ENCODE measurements at regions not wholly inside any gene's neighbourhood (a gene's known extent, or its start where the extent isn't known, plus 50 kb on each side); places are given as distances from the start of the nearest gene placed in this dataset.
"Not testable (repeated sequence)": the region's sequence is repeated elsewhere in the genome, so short reads cannot be mapped to it uniquely, and the experiment has no call there.

- TF ChIP-seq EZH2phosphoT487 (IDR thresholded peaks at IDR 0.05; ENCODE audit: borderline replicate concordance, low read length), result no peak
- TF ChIP-seq, protein P1, sequence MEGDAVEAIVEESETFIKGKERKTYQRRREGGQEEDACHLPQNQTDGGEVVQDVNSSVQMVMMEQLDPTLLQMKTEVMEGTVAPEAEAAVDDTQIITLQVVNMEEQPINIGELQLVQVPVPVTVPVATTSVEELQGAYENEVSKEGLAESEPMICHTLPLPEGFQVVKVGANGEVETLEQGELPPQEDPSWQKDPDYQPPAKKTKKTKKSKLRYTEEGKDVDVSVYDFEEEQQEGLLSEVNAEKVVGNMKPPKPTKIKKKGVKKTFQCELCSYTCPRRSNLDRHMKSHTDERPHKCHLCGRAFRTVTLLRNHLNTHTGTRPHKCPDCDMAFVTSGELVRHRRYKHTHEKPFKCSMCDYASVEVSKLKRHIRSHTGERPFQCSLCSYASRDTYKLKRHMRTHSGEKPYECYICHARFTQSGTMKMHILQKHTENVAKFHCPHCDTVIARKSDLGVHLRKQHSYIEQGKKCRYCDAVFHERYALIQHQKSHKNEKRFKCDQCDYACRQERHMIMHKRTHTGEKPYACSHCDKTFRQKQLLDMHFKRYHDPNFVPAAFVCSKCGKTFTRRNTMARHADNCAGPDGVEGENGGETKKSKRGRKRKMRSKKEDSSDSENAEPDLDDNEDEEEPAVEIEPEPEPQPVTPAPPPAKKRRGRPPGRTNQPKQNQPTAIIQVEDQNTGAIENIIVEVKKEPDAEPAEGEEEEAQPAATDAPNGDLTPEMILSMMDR (conservative IDR thresholded peaks at IDR 0.05; ENCODE audit: low read depth, low read length), result no peak
- TF ChIP-seq EZH2 (IDR thresholded peaks at IDR 0.05; ENCODE audit: low read length, unreplicated experiment), result no peak
- no peak overlapping the region for H3K4me3 ChIP-seq (ENCODE audit: low read length)
- intact Hi-C loops (cut with micrococcal nuclease), result no loop called here
- no peaks in the 10 kb centered on the region for H4K20me1 ChIP-seq (ENCODE audit: low read length)
- H3K4me2 ChIP-seq (ENCODE audit: low read length), result no peak overlapping the region
- no peak overlapping the region for H2AFZ ChIP-seq (ENCODE audit: low read length)
- no peak overlapping the region for H3K27ac ChIP-seq (ENCODE audit: low read length)
- DNase-seq (no peak), ATAC-seq (no peak)
- no peaks in the 10 kb centered on the region for H3F3A ChIP-seq (ENCODE audit: low read length, unreplicated experiment)
- H3K9me3 ChIP-seq (ENCODE audit: low read length), result no peaks in the 10 kb centered on the region
- no peak overlapping the region for H3K9ac ChIP-seq (ENCODE audit: low read length)
- no peaks in the 10 kb centered on the region for H3K36me3 ChIP-seq (ENCODE audit: low read depth, low read length)
- ChIA-PET CTCF (no interaction called here), POLR2A (ENCODE audit: unreplicated experiment) (no interaction called here)
- no peaks in the 10 kb centered on the region for H3K4me1 ChIP-seq (ENCODE audit: insufficient read depth, low read length)
- no peaks in the 10 kb centered on the region for H3K9me2 ChIP-seq (replicated peaks; ENCODE audit: low read length)
- no TSS peak for BruUV-seq (replicated peaks)
- no peaks in the 10 kb centered on the region for H3K79me2 ChIP-seq (ENCODE audit: low read length)
- no peaks in the 10 kb centered on the region for H3K27me3 ChIP-seq (ENCODE audit: low read length)
These were observed 213.8 kb downstream of the C9orf152 start for GRCh38 chr9:109994141-109994540.

GRCh38 chr9:109996936-109997580 lies 210.9 kb downstream of the C9orf152 start:
- ChIA-PET POLR2A (ENCODE audit: unreplicated experiment) (no interaction called here), CTCF (no interaction called here)
- DNase-seq (peak; percentile 12), ATAC-seq (0 out of 2 replicates have a peak, but pooled peaks have one; percentile 27)
- no peaks in the 10 kb centered on the region for H3K79me2 ChIP-seq (ENCODE audit: low read length)
- no peaks in the 10 kb centered on the region for H3F3A ChIP-seq (ENCODE audit: low read length, unreplicated experiment)
- no peaks in the 10 kb centered on the region for H4K20me1 ChIP-seq (ENCODE audit: low read length)
- H3K9me2 ChIP-seq (replicated peaks; ENCODE audit: low read length), result no peaks in the 10 kb centered on the region
- no peak overlapping the region for H2AFZ ChIP-seq (ENCODE audit: low read length)
- TF ChIP-seq EZH2 (IDR thresholded peaks at IDR 0.05; ENCODE audit: low read length, unreplicated experiment) (no peak), EZH2phosphoT487 (IDR thresholded peaks at IDR 0.05; ENCODE audit: borderline replicate concordance, low read length) (no peak)
- TF ChIP-seq, protein P1 (conservative IDR thresholded peaks at IDR 0.05; ENCODE audit: low read depth, low read length), result no peak
- H3K4me3 ChIP-seq (ENCODE audit: low read length), result no peak overlapping the region
- no peak overlapping the region for H3K4me2 ChIP-seq (ENCODE audit: low read length)
- H3K9ac ChIP-seq (ENCODE audit: low read length), result no peak overlapping the region
- BruUV-seq (replicated peaks), result no TSS peak
- no peak overlapping the region for H3K27ac ChIP-seq (ENCODE audit: low read length)
- H3K9me3 ChIP-seq (ENCODE audit: low read length), result no peaks in the 10 kb centered on the region
- no peaks in the 10 kb centered on the region for H3K36me3 ChIP-seq (ENCODE audit: low read depth, low read length)
- H3K4me1 ChIP-seq (ENCODE audit: insufficient read depth, low read length), result no peaks in the 10 kb centered on the region
- intact Hi-C loops (cut with micrococcal nuclease), result no loop called here
- no peaks in the 10 kb centered on the region for H3K27me3 ChIP-seq (ENCODE audit: low read length)

GRCh38 chr9:109997682-109998081 lies 210.3 kb downstream of the C9orf152 start:
- Histone ChIP-seq H3K36me3 (ENCODE audit: low read depth, low read length) (no peaks in the 10 kb centered on the region), H3K4me3 (ENCODE audit: low read length) (no peak overlapping the region), H3K9me3 (ENCODE audit: low read length) (no peaks in the 10 kb centered on the region), H3K27ac (ENCODE audit: low read length) (no peak overlapping the region), H3K9ac (ENCODE audit: low read length) (no peak overlapping the region), H3K4me2 (ENCODE audit: low read length) (no peak overlapping the region), H3K4me1 (ENCODE audit: insufficient read depth, low read length) (no peaks in the 10 kb centered on the region), H4K20me1 (ENCODE audit: low read length) (no peaks in the 10 kb centered on the region), H2AFZ (ENCODE audit: low read length) (no peak overlapping the region), H3K79me2 (ENCODE audit: low read length) (no peaks in the 10 kb centered on the region), H3K27me3 (ENCODE audit: low read length) (no peaks in the 10 kb centered on the region), H3F3A (ENCODE audit: low read length, unreplicated experiment) (no peaks in the 10 kb centered on the region), H3K9me2 (replicated peaks; ENCODE audit: low read length) (no peaks in the 10 kb centered on the region)
- ChIA-PET CTCF (no interaction called here), POLR2A (ENCODE audit: unreplicated experiment) (no interaction called here)
- DNase-seq (no peak), ATAC-seq (no peak)
- TF ChIP-seq, protein P1 (conservative IDR thresholded peaks at IDR 0.05; ENCODE audit: low read depth, low read length), result no peak
- TF ChIP-seq EZH2phosphoT487 (IDR thresholded peaks at IDR 0.05; ENCODE audit: borderline replicate concordance, low read length) (no peak), EZH2 (IDR thresholded peaks at IDR 0.05; ENCODE audit: low read length, unreplicated experiment) (no peak)
- intact Hi-C loops (cut with micrococcal nuclease), result no loop called here
- BruUV-seq (replicated peaks), result no TSS peak

DNA sequence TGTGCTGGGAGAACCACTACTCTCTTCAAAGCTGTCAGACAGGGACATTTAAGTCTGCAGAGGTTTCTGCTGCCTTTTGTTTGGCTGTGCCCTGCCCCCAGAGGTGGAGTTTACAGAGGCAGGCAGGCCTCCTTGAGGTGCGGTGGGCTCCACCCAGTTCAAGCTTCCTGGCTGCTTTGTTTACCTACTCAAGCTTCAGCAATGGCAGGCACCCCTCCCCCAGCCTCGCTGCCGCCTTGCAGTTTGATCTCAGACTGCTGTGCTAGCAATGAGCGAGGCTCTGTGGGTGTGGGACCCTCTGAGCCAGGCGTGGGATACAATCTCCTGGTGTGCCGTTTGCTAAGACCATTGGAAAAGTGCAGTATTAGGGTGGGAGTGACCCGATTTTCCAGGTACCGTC lies 202.4 kb downstream of the C9orf152 start:
- H3K27ac ChIP-seq (ENCODE audit: low read length); H3K4me1 ChIP-seq (ENCODE audit: insufficient read depth, low read length); H3K9me3 ChIP-seq (ENCODE audit: low read length); H3K4me3 ChIP-seq (ENCODE audit: low read length); H4K20me1 ChIP-seq (ENCODE audit: low read length); H3K79me2 ChIP-seq (ENCODE audit: low read length); ATAC-seq; H3K9me2 ChIP-seq (replicated peaks; ENCODE audit: low read length); CTCF ChIA-PET; POLR2A ChIA-PET (ENCODE audit: unreplicated experiment); H3K9ac ChIP-seq (ENCODE audit: low read length); H3K36me3 ChIP-seq (ENCODE audit: low read depth, low read length); DNase-seq; intact Hi-C loops (cut with micrococcal nuclease); H3F3A ChIP-seq (ENCODE audit: low read length, unreplicated experiment); H3K4me2 ChIP-seq (ENCODE audit: low read length); BruUV-seq (replicated peaks); H3K27me3 ChIP-seq (ENCODE audit: low read length): not testable (repeated sequence)
- H2AFZ ChIP-seq (ENCODE audit: low read length), result peak overlapping the region; percentile 34; the same call in 1 of the 2 replicates

Measured in PC-3 (cell line).